OCI-LY7 (cell line): ENCODE measurements at regions not wholly inside any gene's neighbourhood (a gene's known extent, or its start where the extent isn't known, plus 50 kb on each side); places are given as distances from the start of the nearest gene placed in this dataset.

Source experiments
- EZH2phosphoT487 ChIP-seq: fragments of 200-600 bp; sonication (generic); IDR thresholded peaks from 2 replicates; pipeline ENCODE4 v1.6.1; 2018; ENCODE audit warnings: low read depth, borderline replicate concordance, mild to moderate bottlenecking, mixed run types, antibody characterized with exemption, low read length, moderate library complexity, mixed read lengths
- TF ChIP-seq, protein P1 (sequence below): fragments of 200-600 bp; sonication (generic); conservative IDR thresholded peaks from 2 replicates; pipeline ENCODE4 v1.5.1; 2014; ENCODE audit warnings: mild to moderate bottlenecking, antibody characterized with exemption, low read length, moderate library complexity, mixed read lengths

DNA sequence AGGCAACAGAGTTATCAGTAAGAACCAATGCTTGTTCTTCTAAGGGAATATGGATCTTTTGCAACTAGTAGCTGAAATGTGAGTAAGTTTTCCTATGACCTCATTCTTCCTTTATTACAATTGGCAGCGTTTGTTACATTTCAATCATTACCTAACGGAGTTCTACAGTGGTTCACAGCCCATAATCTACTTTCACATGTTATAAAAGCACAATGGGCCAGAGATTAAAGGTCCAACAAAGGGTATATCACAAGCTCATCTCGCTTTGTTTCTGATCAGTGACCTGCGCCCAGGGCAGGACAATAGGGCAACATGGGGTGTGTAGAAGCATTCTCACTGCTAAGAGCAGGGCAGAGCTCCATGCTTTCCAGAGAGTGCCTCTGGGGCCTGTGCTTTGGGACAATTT lies 279.9 kb upstream of the DYNLRB2 start:
- TF ChIP-seq, protein P1, sequence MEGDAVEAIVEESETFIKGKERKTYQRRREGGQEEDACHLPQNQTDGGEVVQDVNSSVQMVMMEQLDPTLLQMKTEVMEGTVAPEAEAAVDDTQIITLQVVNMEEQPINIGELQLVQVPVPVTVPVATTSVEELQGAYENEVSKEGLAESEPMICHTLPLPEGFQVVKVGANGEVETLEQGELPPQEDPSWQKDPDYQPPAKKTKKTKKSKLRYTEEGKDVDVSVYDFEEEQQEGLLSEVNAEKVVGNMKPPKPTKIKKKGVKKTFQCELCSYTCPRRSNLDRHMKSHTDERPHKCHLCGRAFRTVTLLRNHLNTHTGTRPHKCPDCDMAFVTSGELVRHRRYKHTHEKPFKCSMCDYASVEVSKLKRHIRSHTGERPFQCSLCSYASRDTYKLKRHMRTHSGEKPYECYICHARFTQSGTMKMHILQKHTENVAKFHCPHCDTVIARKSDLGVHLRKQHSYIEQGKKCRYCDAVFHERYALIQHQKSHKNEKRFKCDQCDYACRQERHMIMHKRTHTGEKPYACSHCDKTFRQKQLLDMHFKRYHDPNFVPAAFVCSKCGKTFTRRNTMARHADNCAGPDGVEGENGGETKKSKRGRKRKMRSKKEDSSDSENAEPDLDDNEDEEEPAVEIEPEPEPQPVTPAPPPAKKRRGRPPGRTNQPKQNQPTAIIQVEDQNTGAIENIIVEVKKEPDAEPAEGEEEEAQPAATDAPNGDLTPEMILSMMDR, result no peak
- TF ChIP-seq EZH2phosphoT487, result no peak
